HepG2 (cell line): ENCODE measurements at regions not wholly inside any gene's neighbourhood (a gene's known extent, or its start where the extent isn't known, plus 50 kb on each side); places are given as distances from the start of the nearest gene placed in this dataset.

Experiments used
- JUNB ChIP-seq: sonication (generic); formaldehyde crosslinking; IDR thresholded peaks from 2 replicates; pipeline ENCODE4 v1.8.0; 2022; ENCODE audit warnings: missing genetic modification reagents, mild to moderate bottlenecking, borderline replicate concordance
- NR2F6 ChIP-seq, 2 experiments: IDR thresholded peaks; 2 replicates each; pipeline ENCODE4 v1.6.1; 2016; ENCODE audit warnings: antibody characterized with exemption in 1 of 2, mild to moderate bottlenecking in 1 of 2
- PHF5A ChIP-seq: IDR thresholded peaks from one replicate; pipeline ENCODE4 v1.6.1; 2018; ENCODE audit warnings: low read depth, missing genetic modification reagents; ENCODE audit not compliant: unreplicated experiment
- SAP130 ChIP-seq: IDR thresholded peaks from 2 replicates; pipeline ENCODE4 v1.6.1; 2016; ENCODE audit warnings: low read depth
- SIN3B ChIP-seq: fragments of 150-350 bp; IDR thresholded peaks from 2 replicates; pipeline ENCODE4 v1.6.1; 2014; ENCODE audit warnings: low read length
- TBX3 ChIP-seq: fragments of 450-650 bp; IDR thresholded peaks from 2 replicates; pipeline ENCODE4 v1.6.1; 2017; ENCODE audit warnings: antibody characterized with exemption, mild to moderate bottlenecking, inconsistent platforms, borderline replicate concordance
- ZBTB25 ChIP-seq: IDR thresholded peaks from 2 replicates; pipeline ENCODE4 v1.6.1; 2018; ENCODE audit warnings: missing genetic modification reagents
- ZNF550 ChIP-seq: sonication (generic); formaldehyde crosslinking; IDR thresholded peaks from 2 replicates; pipeline ENCODE4 v1.4.0; 2020; ENCODE audit warnings: mild to moderate bottlenecking, missing genetic modification reagents, borderline replicate concordance
- ZNF687 ChIP-seq: sonication (generic); formaldehyde crosslinking; IDR thresholded peaks from 2 replicates; pipeline ENCODE4 v1.5.1; 2020; ENCODE audit warnings: mild to moderate bottlenecking, missing genetic modification reagents, moderate library complexity
- ZNF773 ChIP-seq: sonication (generic); formaldehyde crosslinking; IDR thresholded peaks from 2 replicates; pipeline ENCODE4 v1.4.0; 2020; ENCODE audit warnings: missing genetic modification reagents, borderline replicate concordance
- ZNF776 ChIP-seq: sonication (generic); formaldehyde crosslinking; IDR thresholded peaks from 2 replicates; pipeline ENCODE4 v1.4.0; 2020; ENCODE audit warnings: mild to moderate bottlenecking, missing genetic modification reagents
- TF ChIP-seq, protein P1 (sequence below): sonication (generic); formaldehyde crosslinking; IDR thresholded peaks from 2 replicates; pipeline ENCODE4 v1.4.0; 2020; ENCODE audit warnings: missing genetic modification reagents
- TF ChIP-seq, protein P2 (sequence below): sonication (generic); formaldehyde crosslinking; IDR thresholded peaks from 2 replicates; pipeline ENCODE4 v1.8.0; 2022; ENCODE audit warnings: missing genetic modification reagents, mild to moderate bottlenecking, borderline replicate concordance
- TF ChIP-seq, protein P3 (sequence below): sonication (generic); formaldehyde crosslinking; IDR thresholded peaks from 2 replicates; pipeline ENCODE4 v1.5.0; 2020; ENCODE audit warnings: mild to moderate bottlenecking, missing genetic modification reagents, borderline replicate concordance

GRCh38 chr9:91065231-91066041 is 263.8 kb downstream of the SYK start (continued):
- peak; percentile 65 for TF ChIP-seq ZNF687
- TF ChIP-seq ZBTB25: no peak
- TF ChIP-seq ZNF776 (CRISPR knock-in tag): no peak
- TF ChIP-seq ZNF550 (CRISPR knock-in tag): no peak
- TF ChIP-seq ZNF773: no peak
- TF ChIP-seq, protein P1, sequence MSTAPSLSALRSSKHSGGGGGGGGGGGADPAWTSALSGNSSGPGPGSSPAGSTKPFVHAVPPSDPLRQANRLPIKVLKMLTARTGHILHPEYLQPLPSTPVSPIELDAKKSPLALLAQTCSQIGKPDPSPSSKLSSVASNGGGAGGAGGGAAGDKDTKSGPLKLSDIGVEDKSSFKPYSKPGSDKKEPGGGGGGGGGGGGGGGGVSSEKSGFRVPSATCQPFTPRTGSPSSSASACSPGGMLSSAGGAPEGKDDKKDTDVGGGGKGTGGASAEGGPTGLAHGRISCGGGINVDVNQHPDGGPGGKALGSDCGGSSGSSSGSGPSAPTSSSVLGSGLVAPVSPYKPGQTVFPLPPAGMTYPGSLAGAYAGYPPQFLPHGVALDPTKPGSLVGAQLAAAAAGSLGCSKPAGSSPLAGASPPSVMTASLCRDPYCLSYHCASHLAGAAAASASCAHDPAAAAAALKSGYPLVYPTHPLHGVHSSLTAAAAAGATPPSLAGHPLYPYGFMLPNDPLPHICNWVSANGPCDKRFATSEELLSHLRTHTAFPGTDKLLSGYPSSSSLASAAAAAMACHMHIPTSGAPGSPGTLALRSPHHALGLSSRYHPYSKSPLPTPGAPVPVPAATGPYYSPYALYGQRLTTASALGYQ: no peak
- no peak for TF ChIP-seq NR2F6 (IDR thresholded peaks at IDR 0.05)
- 0 out of 2 replicates have a peak, but pooled peaks have one; percentile 9 for TF ChIP-seq NR2F6 (CRISPR knock-in tag; IDR thresholded peaks at IDR 0.05)
- TF ChIP-seq, protein P2, sequence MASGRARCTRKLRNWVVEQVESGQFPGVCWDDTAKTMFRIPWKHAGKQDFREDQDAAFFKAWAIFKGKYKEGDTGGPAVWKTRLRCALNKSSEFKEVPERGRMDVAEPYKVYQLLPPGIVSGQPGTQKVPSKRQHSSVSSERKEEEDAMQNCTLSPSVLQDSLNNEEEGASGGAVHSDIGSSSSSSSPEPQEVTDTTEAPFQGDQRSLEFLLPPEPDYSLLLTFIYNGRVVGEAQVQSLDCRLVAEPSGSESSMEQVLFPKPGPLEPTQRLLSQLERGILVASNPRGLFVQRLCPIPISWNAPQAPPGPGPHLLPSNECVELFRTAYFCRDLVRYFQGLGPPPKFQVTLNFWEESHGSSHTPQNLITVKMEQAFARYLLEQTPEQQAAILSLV (CRISPR knock-in tag): no peak
- TF ChIP-seq JUNB (CRISPR knock-in tag): no peak
- no peak for TF ChIP-seq TBX3
- no peak for TF ChIP-seq SIN3B
- peak; percentile 26; the same call in 1 of the 2 replicates for TF ChIP-seq SAP130 (CRISPR knock-in tag)
- TF ChIP-seq, protein P3, sequence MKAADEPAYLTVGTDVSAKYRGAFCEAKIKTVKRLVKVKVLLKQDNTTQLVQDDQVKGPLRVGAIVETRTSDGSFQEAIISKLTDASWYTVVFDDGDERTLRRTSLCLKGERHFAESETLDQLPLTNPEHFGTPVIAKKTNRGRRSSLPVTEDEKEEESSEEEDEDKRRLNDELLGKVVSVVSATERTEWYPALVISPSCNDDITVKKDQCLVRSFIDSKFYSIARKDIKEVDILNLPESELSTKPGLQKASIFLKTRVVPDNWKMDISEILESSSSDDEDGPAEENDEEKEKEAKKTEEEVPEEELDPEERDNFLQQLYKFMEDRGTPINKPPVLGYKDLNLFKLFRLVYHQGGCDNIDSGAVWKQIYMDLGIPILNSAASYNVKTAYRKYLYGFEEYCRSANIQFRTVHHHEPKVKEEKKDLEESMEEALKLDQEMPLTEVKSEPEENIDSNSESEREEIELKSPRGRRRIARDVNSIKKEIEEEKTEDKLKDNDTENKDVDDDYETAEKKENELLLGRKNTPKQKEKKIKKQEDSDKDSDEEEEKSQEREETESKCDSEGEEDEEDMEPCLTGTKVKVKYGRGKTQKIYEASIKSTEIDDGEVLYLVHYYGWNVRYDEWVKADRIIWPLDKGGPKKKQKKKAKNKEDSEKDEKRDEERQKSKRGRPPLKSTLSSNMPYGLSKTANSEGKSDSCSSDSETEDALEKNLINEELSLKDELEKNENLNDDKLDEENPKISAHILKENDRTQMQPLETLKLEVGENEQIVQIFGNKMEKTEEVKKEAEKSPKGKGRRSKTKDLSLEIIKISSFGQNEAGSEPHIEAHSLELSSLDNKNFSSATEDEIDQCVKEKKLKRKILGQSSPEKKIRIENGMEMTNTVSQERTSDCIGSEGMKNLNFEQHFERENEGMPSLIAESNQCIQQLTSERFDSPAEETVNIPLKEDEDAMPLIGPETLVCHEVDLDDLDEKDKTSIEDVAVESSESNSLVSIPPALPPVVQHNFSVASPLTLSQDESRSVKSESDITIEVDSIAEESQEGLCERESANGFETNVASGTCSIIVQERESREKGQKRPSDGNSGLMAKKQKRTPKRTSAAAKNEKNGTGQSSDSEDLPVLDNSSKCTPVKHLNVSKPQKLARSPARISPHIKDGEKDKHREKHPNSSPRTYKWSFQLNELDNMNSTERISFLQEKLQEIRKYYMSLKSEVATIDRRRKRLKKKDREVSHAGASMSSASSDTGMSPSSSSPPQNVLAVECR (CRISPR knock-in tag): peak; percentile 11; the same call in 1 of the 2 replicates
- TF ChIP-seq PHF5A (CRISPR knock-in tag): no peak
